H1 (cell line): ENCODE measurements at regions not wholly inside any gene's neighbourhood (a gene's known extent, or its start where the extent isn't known, plus 50 kb on each side); places are given as distances from the start of the nearest gene placed in this dataset.

ENCODE experiments used
- CREB1 ChIP-seq: IDR thresholded peaks from 2 replicates; pipeline ENCODE4 v1.6.1; 2012; ENCODE audit warnings: inconsistent platforms
- JUN ChIP-seq: IDR thresholded peaks from 2 replicates; pipeline ENCODE4 v1.6.1; 2011; ENCODE audit warnings: low read depth, mild to moderate bottlenecking, improper control_type of control experiment, low read length
- RAD21 ChIP-seq, 2 experiments: IDR thresholded peaks in 1 of 2; conservative IDR thresholded peaks in 1 of 2; 2 replicates each; pipeline ENCODE4 v1.6.1; 2011; ENCODE audit warnings: low read depth in 2 of 2, low read length in 2 of 2, improper control_type of control experiment in 1 of 2, inconsistent platforms in 1 of 2, mild to moderate bottlenecking in 1 of 2, moderate library complexity in 1 of 2

GRCh38 chr13:50524560-50524959 lies 318.9 kb downstream of the DLEU7 start:
- TF ChIP-seq JUN: no peak
- TF ChIP-seq RAD21 (IDR thresholded peaks at IDR 0.05 in 1 of 2, conservative IDR thresholded peaks at IDR 0.05 in 1 of 2; ENCODE audit: low read depth in 2 of 2, low read length in 2 of 2): no peak
- no peak for TF ChIP-seq CREB1
